HG03045 (cell line): ENCODE measurements at regions not wholly inside any gene's neighbourhood (a gene's known extent, or its start where the extent isn't known, plus 50 kb on each side); places are given as distances from the start of the nearest gene placed in this dataset.
"Not testable (repeated sequence)": the region's sequence is repeated elsewhere in the genome, so short reads cannot be mapped to it uniquely, and the experiment has no call there.

Experiments used
- ATAC-seq: cut with Tn5 transposase; IDR thresholded peaks from one replicate; pipeline ENCODE4 v1.9.1; 2021; ENCODE audit warnings: mild to moderate bottlenecking, moderate library complexity; ENCODE audit not compliant: unreplicated experiment

DNA sequence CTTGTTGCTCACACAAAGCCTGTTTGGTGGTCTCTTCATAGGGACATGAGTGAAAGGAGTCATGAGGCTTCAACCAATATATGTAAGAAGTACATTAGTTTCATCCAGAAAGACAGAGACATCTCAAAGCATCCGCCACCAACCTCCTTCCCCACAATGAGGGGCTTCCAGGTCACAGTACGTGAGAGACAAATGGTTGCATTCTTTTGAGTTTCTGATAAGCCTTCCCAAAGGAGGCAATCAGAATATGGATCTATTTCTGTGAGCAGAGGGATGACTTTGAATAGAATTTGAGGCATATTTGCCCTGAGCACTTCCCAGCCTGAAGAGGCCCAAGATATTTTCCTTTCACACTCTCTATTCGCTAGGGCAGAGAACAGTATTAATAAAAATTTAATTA is 931.1 kb downstream of the FAM181B start:
- ATAC-seq = no peak

- ATAC-seq = no peak
These were observed 941.2 kb downstream of the FAM181B start for GRCh38 chr11:81792416-81792815.

- ATAC-seq = no peak
These were observed 946.0 kb downstream of the FAM181B start for GRCh38 chr11:81787584-81788049.

DNA sequence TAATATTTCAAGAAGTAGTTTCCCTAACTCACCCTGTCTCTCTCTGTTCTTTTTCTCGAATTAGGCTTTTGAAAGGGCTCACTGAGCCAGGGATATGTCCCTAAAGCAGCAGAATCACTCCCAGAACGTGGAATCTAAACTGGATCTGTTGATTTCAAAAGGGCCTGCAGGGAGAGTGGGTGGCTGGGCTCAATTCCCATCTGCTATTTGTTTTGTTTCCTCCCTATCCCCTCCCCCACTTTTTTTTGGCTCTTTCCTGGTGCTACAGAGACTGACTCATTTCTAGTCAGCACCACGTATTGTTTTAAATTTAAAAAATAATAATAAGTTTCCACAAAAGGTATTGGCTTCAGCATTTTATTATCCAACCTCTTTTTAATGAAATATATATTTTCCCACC is 961.5 kb downstream of the FAM181B start:
- ATAC-seq = no peak

- not testable (repeated sequence) for ATAC-seq
These were observed 963.8 kb downstream of the FAM181B start for GRCh38 chr11:81769906-81770305.

DNA sequence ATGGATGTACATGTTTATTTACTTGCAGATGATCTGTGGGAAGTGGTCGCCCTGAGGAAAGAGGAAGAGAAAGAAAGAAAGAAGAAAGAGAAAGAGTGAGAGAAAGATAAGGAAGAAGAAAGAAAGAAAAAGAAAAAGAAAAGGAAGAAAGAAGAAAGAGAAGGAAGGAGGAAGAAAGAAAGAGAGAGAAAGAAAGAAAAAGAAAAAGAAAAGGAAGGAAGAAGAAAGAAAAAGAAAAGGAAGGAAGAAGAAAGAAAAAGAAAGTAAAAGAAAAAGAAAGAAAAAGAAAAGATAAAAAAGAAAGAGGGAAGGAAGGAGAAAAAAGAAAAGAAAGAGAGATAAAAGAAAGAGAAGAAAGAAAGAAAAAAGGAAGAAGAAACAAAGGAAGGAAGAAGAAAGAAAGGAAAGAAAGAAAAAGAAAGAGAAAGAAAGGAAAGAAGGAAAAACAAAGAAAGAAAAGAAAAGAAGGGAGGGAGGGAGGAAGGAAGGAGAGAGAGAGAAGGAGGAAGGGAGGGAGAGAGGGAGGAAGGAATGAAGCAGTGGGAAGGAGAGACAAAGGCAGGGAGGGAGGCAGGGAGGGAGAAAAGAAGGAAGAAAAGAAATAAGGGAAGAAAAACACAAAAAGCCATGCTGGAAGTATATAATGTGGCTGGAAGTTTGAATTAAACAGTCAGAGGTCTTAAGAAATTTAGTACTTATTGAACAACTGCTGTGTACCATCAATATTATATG is 976.6 kb downstream of the FAM181B start:
- no peak for ATAC-seq

DNA sequence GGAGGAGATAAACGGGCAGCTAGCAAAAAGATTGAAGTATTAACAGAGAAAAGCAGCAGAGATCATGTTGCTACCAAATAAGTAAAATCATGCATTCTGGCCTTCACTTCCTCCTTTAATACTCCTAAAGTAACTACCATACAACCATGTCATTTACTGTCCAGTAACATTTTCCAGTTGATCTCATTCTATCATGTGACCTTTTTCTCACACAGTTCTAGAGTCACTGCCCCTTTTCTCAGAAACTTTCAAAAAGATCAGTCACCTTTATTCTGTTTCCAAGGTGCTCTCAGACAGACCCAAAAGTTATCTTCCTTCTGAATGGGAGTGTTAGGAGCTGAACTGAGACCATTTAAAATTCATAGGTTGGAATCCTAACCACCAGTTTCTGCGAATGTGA is 984.4 kb downstream of the FAM181B start:
- no peak for ATAC-seq

DNA sequence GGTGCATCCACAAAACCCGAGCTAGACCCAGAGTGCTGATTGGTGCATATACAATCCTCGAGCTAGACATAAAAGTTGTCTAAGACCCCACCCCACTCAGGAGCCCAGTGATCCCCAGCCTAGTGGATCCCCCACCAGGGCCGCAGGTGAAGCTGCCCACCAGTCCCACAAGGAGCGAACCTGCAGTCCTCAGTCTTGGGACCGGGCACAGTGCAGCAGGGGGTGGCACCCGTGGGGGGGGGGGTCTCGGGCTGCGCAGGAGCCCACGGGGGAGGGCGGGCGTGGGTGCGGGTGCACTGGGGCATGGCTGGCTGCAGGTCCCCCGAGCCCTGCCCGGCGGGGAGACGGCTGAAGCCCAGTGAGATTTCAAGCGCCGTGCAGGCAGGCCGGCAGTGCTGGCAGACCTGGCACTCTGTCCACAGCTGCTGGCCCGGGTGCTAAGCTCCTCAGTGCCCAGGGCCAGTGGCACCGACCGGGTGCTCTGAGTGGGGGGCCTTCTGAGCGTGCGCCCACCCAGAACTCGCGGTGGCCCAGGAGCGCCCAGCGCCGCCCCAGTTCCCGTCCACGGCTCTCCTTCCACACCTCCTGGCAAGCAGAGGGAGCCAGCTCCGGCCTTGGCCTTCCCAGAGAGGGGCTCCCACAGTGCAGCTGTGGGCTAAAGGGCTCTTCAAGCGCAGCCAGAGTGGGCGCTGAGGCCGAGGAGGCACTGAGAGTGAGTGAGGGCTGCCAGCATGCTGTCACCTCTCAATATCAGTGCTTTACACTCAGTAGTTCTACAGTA is 989.1 kb downstream of the FAM181B start:
- ATAC-seq = no peak

DNA sequence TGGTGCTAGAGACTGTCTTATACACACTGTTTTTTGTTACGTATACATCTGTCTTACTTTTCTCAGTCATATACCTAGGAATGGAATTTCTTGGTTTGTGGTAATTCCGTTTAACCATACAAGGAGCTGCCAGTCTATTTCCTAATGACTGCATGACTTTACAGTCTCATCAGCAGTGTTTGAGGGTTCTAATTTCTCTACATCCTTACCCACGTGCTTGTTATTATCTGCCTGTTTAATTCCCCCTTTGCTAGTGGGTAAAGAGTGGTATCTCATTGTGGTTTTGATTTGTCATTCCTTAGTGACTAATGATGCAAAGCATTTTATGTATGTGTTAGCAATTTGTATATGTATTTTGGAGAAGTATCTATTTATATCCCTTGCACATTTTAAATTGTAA is 1008.0 kb downstream of the FAM181B start:
- no peak for ATAC-seq

DNA sequence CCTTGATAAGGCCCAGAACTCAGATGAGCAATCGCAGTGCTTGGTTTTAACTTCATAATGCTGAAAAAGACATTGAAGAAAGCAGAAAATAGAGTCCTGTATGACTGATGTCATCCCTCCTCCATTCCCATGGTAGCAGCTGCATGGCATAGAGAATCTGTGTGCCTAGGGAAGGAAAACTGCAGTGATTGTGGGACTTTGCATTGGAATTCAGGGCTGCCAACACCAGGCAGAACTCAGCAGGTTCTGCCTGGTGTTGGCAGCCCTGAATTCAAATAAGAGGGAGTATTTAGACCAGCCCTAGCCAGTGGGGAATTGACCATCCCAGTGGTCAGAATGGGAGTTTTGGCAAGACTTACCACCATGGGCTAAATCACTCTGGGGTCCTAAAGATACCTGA is 1016.0 kb downstream of the FAM181B start:
- ATAC-seq = no peak

- ATAC-seq = no peak
These were observed 1025.8 kb downstream of the FAM181B start for GRCh38 chr11:81707881-81708280.

DNA sequence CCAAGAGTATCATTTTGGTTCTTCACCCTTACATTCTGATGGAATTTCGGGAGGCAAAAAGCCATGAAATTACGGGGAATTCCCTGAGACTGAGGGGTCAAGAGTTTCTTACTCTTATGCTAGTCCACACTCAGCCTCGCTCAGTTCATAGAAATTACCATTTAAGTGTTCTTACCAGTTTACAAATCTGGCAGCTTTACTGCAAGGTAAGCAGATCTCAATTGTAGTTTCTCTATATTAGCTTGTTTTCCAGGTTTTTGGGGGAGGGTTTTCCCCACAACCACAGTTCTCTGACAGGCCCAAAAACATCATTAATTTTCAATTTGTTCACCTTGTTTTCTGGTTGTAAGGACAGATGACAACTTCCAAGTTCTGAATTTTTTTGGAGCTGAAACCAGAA is 1028.4 kb downstream of the FAM181B start:
- ATAC-seq = no peak

GRCh38 chr11:81700076-81700475 is 1033.6 kb downstream of the FAM181B start:
- no peak for ATAC-seq

GRCh38 chr11:81687057-81687456 is 1046.6 kb downstream of the FAM181B start:
- ATAC-seq = no peak

DNA sequence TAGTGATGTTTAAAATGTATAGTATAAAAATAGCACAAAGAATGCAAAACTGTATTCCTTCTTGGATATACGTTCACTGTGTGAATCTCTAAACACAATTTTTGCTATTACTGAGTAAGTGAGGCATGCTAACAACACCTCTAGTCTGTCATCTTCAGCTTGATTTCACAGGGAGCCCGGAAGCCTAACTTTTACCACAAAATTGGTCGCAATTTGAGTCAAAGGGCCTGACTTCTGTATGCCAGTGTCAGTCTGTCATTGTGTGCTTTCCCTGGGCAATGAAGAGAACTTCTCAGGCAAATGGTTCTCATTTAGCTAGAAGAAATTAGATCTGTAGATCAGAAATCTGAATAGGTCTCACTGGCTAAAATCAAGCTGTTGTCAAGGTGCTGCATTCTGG is 1059.5 kb downstream of the FAM181B start:
- ATAC-seq = no peak

DNA sequence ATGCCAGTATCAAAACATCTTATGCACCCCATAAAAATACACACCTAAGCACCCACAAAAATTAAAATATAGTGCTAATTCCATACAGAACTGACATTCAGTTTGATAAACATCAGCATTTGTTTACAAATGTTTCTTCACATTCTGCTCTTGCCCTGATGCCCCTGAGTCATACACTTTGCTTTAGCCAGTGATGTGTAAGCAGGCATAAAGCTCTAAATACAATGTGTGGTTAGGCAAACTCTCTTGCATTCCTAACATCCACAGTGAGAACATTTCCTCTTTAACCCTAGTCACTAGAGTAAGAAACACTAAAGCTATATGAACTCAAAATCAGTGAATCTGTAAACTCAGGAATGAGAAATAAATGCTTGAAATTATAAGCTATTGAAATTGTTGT is 1060.7 kb downstream of the FAM181B start:
- ATAC-seq = no peak

- ATAC-seq = no peak
These were observed 1063.6 kb downstream of the FAM181B start for GRCh38 chr11:81669935-81670543.

- no peak for ATAC-seq
These were observed 1074.9 kb downstream of the FAM181B start for GRCh38 chr11:81658722-81659121.

DNA sequence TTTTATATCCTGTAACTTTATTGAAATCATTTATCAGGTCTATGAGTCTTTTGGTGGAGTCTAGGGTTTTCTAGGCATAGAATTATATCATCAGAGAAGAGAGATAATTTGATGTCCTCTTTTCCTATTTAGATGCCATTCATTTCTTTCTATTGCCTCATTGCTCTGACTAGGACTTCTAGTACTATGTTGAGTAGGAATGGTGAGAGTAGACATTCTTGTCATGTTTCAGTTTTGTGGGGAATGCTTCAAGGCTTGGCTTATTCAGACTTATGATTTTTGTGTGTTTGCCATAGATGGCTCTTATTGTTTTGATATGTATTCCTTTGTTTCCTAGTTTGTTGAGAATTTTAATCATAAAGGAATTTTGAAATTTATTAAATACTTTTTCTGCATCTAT is 1078.3 kb downstream of the FAM181B start:
- no peak for ATAC-seq

- no peak for ATAC-seq
These were observed 1086.3 kb downstream of the FAM181B start for GRCh38 chr11:81647374-81647773.

GRCh38 chr11:81644239-81644840 is 1089.3 kb downstream of the FAM181B start:
- ATAC-seq = no peak
